ENCODE measurements at regions not wholly inside any gene's neighbourhood (a gene's known extent, or its start where the extent isn't known, plus 50 kb on each side); places are given as distances from the start of the nearest gene placed in this dataset.

- Histone ChIP-seq H3K36me3 (no peaks in the 10 kb centered on the region), H3K4me1 (no peaks in the 10 kb centered on the region), H3K27me3 (no peaks in the 10 kb centered on the region), H3K9me3 (peaks cover 0 to 2% (median 0%) of the 10 kb centered on the region in 4 donors), H3K4me3 (no peak overlapping the region), H3K27ac (no peak overlapping the region)
- no peak for DNase-seq
- TF ChIP-seq POLR2AphosphoS5 (IDR thresholded peaks at IDR 0.05): no peak
- no peak for TF ChIP-seq POLR2A (IDR thresholded peaks at IDR 0.05)
- no peak for TF ChIP-seq EP300 (IDR thresholded peaks at IDR 0.05)
- no peak for TF ChIP-seq CTCF (IDR thresholded peaks at IDR 0.05)
- intact Hi-C loops (cut with DNase I): no loop called here
- WGBS, 2 donors: 82 to 84% methylated on average over 6 of the region's 6 CpGs
Observed at GRCh38 chr18:56351911-56352500, 286.4 kb downstream of the TXNL1 start.

GRCh38 chr18:56337507-56337906 lies 300.9 kb downstream of the TXNL1 start:
- TF ChIP-seq CTCF (IDR thresholded peaks at IDR 0.05): no peak
- TF ChIP-seq POLR2AphosphoS5 (IDR thresholded peaks at IDR 0.05): no peak
- TF ChIP-seq EP300 (IDR thresholded peaks at IDR 0.05): no peak
- no peak for TF ChIP-seq POLR2A (IDR thresholded peaks at IDR 0.05)
- intact Hi-C loops (cut with DNase I): no loop called here
- no peak overlapping the region for H3K27ac ChIP-seq
- no peak overlapping the region for H3K4me3 ChIP-seq
- no peaks in the 10 kb centered on the region for H3K9me3 ChIP-seq
- no peaks in the 10 kb centered on the region for H3K4me1 ChIP-seq
- no peaks in the 10 kb centered on the region for H3K27me3 ChIP-seq
- WGBS, 2 donors: 68 to 76% methylated on average over 4 of the region's 4 CpGs
- no peak for DNase-seq
- H3K36me3 ChIP-seq: no peaks in the 10 kb centered on the region

- no peak for DNase-seq
- Histone ChIP-seq H3K36me3 (no peaks in the 10 kb centered on the region), H3K27ac (no peak overlapping the region), H3K9me3 (no peaks in the 10 kb centered on the region), H3K27me3 (no peaks in the 10 kb centered on the region), H3K4me1 (no peaks in the 10 kb centered on the region), H3K4me3 (no peak overlapping the region)
- intact Hi-C loops (cut with DNase I): no loop called here
- WGBS, 2 donors: 56 to 80% methylated on average over 2 of the region's 2 CpGs
- TF ChIP-seq POLR2A (IDR thresholded peaks at IDR 0.05) (no peak), EP300 (IDR thresholded peaks at IDR 0.05) (no peak), CTCF (IDR thresholded peaks at IDR 0.05) (no peak), POLR2AphosphoS5 (IDR thresholded peaks at IDR 0.05) (no peak)
Observed at GRCh38 chr18:56333839-56334238, 304.6 kb downstream of the TXNL1 start.

GRCh38 chr18:56333146-56333545 lies 305.2 kb downstream of the TXNL1 start:
- Histone ChIP-seq H3K27me3 (no peaks in the 10 kb centered on the region), H3K36me3 (no peaks in the 10 kb centered on the region), H3K4me3 (no peak overlapping the region), H3K9me3 (no peaks in the 10 kb centered on the region), H3K4me1 (no peaks in the 10 kb centered on the region), H3K27ac (no peak overlapping the region)
- no peak for TF ChIP-seq EP300 (IDR thresholded peaks at IDR 0.05)
- no peak for TF ChIP-seq POLR2AphosphoS5 (IDR thresholded peaks at IDR 0.05)
- TF ChIP-seq POLR2A (IDR thresholded peaks at IDR 0.05): no peak
- TF ChIP-seq CTCF (IDR thresholded peaks at IDR 0.05): no peak
- intact Hi-C loops (cut with DNase I): no loop called here
- DNase-seq: no peak
- WGBS, 2 donors: 84 to 94% methylated on average over 4 of the region's 4 CpGs

GRCh38 chr18:56332371-56332770 lies 306.0 kb downstream of the TXNL1 start:
- H3K27me3 ChIP-seq: no peaks in the 10 kb centered on the region
- 89 to 90% methylated on average over 4 of the region's 4 CpGs for WGBS, 2 donors
- H3K4me3 ChIP-seq: no peak overlapping the region
- no peak for TF ChIP-seq POLR2AphosphoS5 (IDR thresholded peaks at IDR 0.05)
- no peak for TF ChIP-seq CTCF (IDR thresholded peaks at IDR 0.05)
- no peak for TF ChIP-seq POLR2A (IDR thresholded peaks at IDR 0.05)
- no peak for TF ChIP-seq EP300 (IDR thresholded peaks at IDR 0.05)
- H3K9me3 ChIP-seq: no peaks in the 10 kb centered on the region
- peaks cover 0 to 2% (median under 1%) of the 10 kb centered on the region in 4 donors for H3K4me1 ChIP-seq
- DNase-seq: no peak
- H3K27ac ChIP-seq: no peak overlapping the region
- H3K36me3 ChIP-seq: no peaks in the 10 kb centered on the region
- intact Hi-C loops (cut with DNase I): no loop called here

Measured in sigmoid colon (tissue), 6 donors.